ENCODE measurements at regions not wholly inside any gene's neighbourhood (a gene's known extent, or its start where the extent isn't known, plus 50 kb on each side); places are given as distances from the start of the nearest gene placed in this dataset.
A peak's percentile ranks its signal among the peaks of the same experiment; 100 is the strongest.
"Not testable (repeated sequence)": the region's sequence is repeated elsewhere in the genome, so short reads cannot be mapped to it uniquely, and the experiment has no call there.

GRCh38 chr2:161488131-161488699, 72.1 kb downstream of the TBR1 start:
- intact Hi-C loops (cut with DNase I; ENCODE audit: low total_unique reads) = no loop called here
- H3K4me3 ChIP-seq = no peak overlapping the region
- no peak overlapping the region for H3K27ac ChIP-seq
- no peaks in the 10 kb centered on the region for H3K36me3 ChIP-seq
- H3K9me3 ChIP-seq = no peaks in the 10 kb centered on the region
- TF ChIP-seq POLR2AphosphoS5 (IDR thresholded peaks at IDR 0.05) = no peak
- TF ChIP-seq CTCF (IDR thresholded peaks at IDR 0.05 in 8 of 11, conservative IDR thresholded peaks at IDR 0.05 in 3 of 11) = no peak
- no peak for TF ChIP-seq POLR2A (IDR thresholded peaks at IDR 0.05)
- H3K27me3 ChIP-seq (replicated peaks in 1 of 7) = no peaks in the 10 kb centered on the region
- H3K4me1 ChIP-seq = no peaks in the 10 kb centered on the region
- 77 to 83% (median 80%) methylated on average over 3 of the region's 3 CpGs for WGBS, 5 donors
- DNase-seq = no peak

- TF ChIP-seq POLR2A (IDR thresholded peaks at IDR 0.05) = no peak
- Histone ChIP-seq H3K27me3 (replicated peaks in 1 of 7) (no peaks in the 10 kb centered on the region), H3K36me3 (no peaks in the 10 kb centered on the region), H3K27ac (no peak overlapping the region), H3K9me3 (no peaks in the 10 kb centered on the region), H3K4me3 (no peak overlapping the region), H3K4me1 (no peaks in the 10 kb centered on the region)
- intact Hi-C loops (cut with DNase I; ENCODE audit: low total_unique reads) = no loop called here
- DNase-seq = no peak
- WGBS, 5 donors = 62 to 83% (median 76%) methylated on average over 1 of the region's 1 CpG
Measured at GRCh38 chr2:161488879-161489278, 72.8 kb downstream of the TBR1 start.

GRCh38 chr2:161500892-161501610, 85.0 kb downstream of the TBR1 start:
- H3K27me3 ChIP-seq (replicated peaks in 1 of 7); DNase-seq; H3K4me1 ChIP-seq; H3K36me3 ChIP-seq; intact Hi-C loops (cut with DNase I; ENCODE audit: low total_unique reads); H3K27ac ChIP-seq; H3K9me3 ChIP-seq: not testable (repeated sequence)
- 40 to 50% (median 43%) methylated on average over 15 of the region's 15 CpGs for whole genome bisulfite sequencing, 5 donors
- peak overlapping the region in 1 of 8 donors; percentile 22 for H3K4me3 ChIP-seq

- H3K27ac ChIP-seq; H3K4me1 ChIP-seq; DNase-seq; H3K4me3 ChIP-seq; H3K9me3 ChIP-seq; H3K27me3 ChIP-seq (replicated peaks in 1 of 7); intact Hi-C loops (cut with DNase I; ENCODE audit: low total_unique reads); H3K36me3 ChIP-seq: not testable (repeated sequence)
- 46 to 67% (median 51%) methylated on average over 2 to 6 of the region's 6 CpGs for WGBS, 5 donors
Measured at GRCh38 chr2:161502279-161502678, 86.2 kb downstream of the TBR1 start.

GRCh38 chr2:161504628-161505289, 88.7 kb downstream of the TBR1 start:
- intact Hi-C loops (cut with DNase I; ENCODE audit: low total_unique reads); H3K27ac ChIP-seq; H3K36me3 ChIP-seq; DNase-seq; H3K27me3 ChIP-seq (replicated peaks in 1 of 7); H3K4me1 ChIP-seq; H3K4me3 ChIP-seq: not testable (repeated sequence)
- peaks cover 0 to 18% (median 6%) of the 10 kb centered on the region in 8 donors for H3K9me3 ChIP-seq
- WGBS, 5 donors = 84 to 93% (median 89%) methylated on average over 9 of the region's 9 CpGs

- H3K4me1 ChIP-seq; H3K4me3 ChIP-seq; DNase-seq; intact Hi-C loops (cut with DNase I; ENCODE audit: low total_unique reads); H3K27ac ChIP-seq; H3K27me3 ChIP-seq (replicated peaks in 1 of 7); H3K36me3 ChIP-seq: not testable (repeated sequence)
- WGBS, 5 donors = 79 to 84% (median 81%) methylated on average over 7 of the region's 7 CpGs
- H3K9me3 ChIP-seq = peaks cover 0 to 23% (median 6%) of the 10 kb centered on the region in 8 donors
Measured at GRCh38 chr2:161505466-161505865, 89.4 kb downstream of the TBR1 start.

- DNase-seq; H3K27me3 ChIP-seq (replicated peaks in 1 of 7); H3K4me3 ChIP-seq; H3K27ac ChIP-seq; intact Hi-C loops (cut with DNase I; ENCODE audit: low total_unique reads); H3K4me1 ChIP-seq; H3K36me3 ChIP-seq: not testable (repeated sequence)
- peaks cover 0 to 35% (median 4%) of the 10 kb centered on the region in 8 donors for H3K9me3 ChIP-seq
- WGBS, 5 donors = 64 to 92% (median 66%) methylated on average over 7 to 10 of the region's 10 CpGs
Measured at GRCh38 chr2:161513295-161514032, 97.4 kb downstream of the TBR1 start.
